ENCODE measurements at regions not wholly inside any gene's neighbourhood (a gene's known extent, or its start where the extent isn't known, plus 50 kb on each side); places are given as distances from the start of the nearest gene placed in this dataset.
A peak's percentile ranks its signal among the peaks of the same experiment; 100 is the strongest.

DNA sequence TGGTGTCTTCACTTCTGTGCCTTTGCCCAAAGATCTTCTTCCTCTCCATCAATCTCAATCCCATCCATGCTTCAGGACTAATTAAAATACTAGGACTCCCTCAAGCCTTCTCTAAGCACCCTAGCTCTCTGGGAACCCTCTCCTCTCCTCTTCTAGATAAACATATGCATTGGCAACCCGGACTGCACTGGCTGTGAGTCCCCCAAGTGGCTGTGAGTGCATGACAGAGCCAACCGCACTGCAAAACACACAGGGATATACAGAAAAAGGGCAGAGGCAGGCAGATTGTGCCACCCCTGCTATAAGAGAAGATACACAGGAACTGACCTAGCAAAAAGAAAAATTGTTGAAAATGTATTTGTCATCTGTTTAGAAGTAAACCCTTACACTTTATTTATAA is 457.1 kb downstream of the MFSD1 start:
- TF ChIP-seq, protein P1, sequence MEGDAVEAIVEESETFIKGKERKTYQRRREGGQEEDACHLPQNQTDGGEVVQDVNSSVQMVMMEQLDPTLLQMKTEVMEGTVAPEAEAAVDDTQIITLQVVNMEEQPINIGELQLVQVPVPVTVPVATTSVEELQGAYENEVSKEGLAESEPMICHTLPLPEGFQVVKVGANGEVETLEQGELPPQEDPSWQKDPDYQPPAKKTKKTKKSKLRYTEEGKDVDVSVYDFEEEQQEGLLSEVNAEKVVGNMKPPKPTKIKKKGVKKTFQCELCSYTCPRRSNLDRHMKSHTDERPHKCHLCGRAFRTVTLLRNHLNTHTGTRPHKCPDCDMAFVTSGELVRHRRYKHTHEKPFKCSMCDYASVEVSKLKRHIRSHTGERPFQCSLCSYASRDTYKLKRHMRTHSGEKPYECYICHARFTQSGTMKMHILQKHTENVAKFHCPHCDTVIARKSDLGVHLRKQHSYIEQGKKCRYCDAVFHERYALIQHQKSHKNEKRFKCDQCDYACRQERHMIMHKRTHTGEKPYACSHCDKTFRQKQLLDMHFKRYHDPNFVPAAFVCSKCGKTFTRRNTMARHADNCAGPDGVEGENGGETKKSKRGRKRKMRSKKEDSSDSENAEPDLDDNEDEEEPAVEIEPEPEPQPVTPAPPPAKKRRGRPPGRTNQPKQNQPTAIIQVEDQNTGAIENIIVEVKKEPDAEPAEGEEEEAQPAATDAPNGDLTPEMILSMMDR (conservative IDR thresholded peaks at IDR 0.05; ENCODE audit: low read depth in 2 of 2), result 0 out of 4 replicates have a peak, but pooled peaks of 1 of the 2 experiments have one; percentile 3
- TF ChIP-seq EZH2 (IDR thresholded peaks at IDR 0.05; ENCODE audit: low read depth, unreplicated experiment), result no peak
- no peak for TF ChIP-seq EZH2phosphoT487 (IDR thresholded peaks at IDR 0.05; ENCODE audit: unreplicated experiment)
- TF ChIP-seq POLR2AphosphoS5 (IDR thresholded peaks at IDR 0.05; ENCODE audit: low read depth), result no peak
- no peak for TF ChIP-seq CREB1 (CRISPR knock-in tag; IDR thresholded peaks at IDR 0.05; ENCODE audit: low read depth)
- TF ChIP-seq NANOG (IDR thresholded peaks at IDR 0.05; ENCODE audit: borderline replicate concordance), result no peak
- TF ChIP-seq, protein P2, sequence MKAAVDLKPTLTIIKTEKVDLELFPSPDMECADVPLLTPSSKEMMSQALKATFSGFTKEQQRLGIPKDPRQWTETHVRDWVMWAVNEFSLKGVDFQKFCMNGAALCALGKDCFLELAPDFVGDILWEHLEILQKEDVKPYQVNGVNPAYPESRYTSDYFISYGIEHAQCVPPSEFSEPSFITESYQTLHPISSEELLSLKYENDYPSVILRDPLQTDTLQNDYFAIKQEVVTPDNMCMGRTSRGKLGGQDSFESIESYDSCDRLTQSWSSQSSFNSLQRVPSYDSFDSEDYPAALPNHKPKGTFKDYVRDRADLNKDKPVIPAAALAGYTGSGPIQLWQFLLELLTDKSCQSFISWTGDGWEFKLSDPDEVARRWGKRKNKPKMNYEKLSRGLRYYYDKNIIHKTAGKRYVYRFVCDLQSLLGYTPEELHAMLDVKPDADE (IDR thresholded peaks at IDR 0.05), result no peak
